Activated CD4-positive, alpha-beta T cell treated with anti-CD3 and anti-CD28 coated beads, Interleukin-2, amount 50 U/mL, for 24 hours (primary cell): ENCODE measurements at regions not wholly inside any gene's neighbourhood (a gene's known extent, or its start where the extent isn't known, plus 50 kb on each side); places are given as distances from the start of the nearest gene placed in this dataset.
"Not testable (repeated sequence)": the region's sequence is repeated elsewhere in the genome, so short reads cannot be mapped to it uniquely, and the experiment has no call there.

Source experiments
- DNase-seq, 2 donors: peaks; one replicate each; pipeline ENCODE4 v3.0.0-alpha.2; 2020; ENCODE audit warnings: low read depth in 1 of 2, low spot score in 1 of 2

- not testable (repeated sequence) for DNase-seq
Observed at GRCh38 chr9:73976424-73976823, 520.7 kb upstream of the RORB start.

DNA sequence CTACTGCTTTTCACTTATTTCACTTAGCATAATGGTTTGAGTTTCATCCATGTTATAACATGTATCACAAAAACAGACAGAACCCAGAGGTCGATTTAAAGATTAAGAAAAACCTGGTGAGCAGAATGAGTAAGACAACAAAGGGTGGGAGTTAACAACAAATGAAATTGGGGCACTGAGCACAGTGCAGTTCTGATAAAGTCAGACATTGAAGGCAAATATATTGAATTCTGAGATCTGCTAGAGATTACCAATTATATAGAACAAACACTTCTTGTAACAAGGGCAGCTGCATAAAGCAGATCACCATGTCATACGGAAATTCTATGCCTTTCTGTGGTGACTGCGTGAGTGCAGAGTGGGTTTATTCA is 517.3 kb upstream of the RORB start:
- DNase-seq: no peak

- no peak for DNase-seq
Observed at GRCh38 chr9:73980754-73981153, 516.4 kb upstream of the RORB start.

- DNase-seq: no peak
Observed at GRCh38 chr9:73981405-73981804, 515.7 kb upstream of the RORB start.

GRCh38 chr9:73995836-73996235 is 501.3 kb upstream of the RORB start:
- no peak for DNase-seq

- DNase-seq: no peak
Observed at GRCh38 chr9:73996844-73997243, 500.3 kb upstream of the RORB start.

GRCh38 chr9:74001382-74001781 is 495.8 kb upstream of the RORB start:
- DNase-seq: no peak

DNA sequence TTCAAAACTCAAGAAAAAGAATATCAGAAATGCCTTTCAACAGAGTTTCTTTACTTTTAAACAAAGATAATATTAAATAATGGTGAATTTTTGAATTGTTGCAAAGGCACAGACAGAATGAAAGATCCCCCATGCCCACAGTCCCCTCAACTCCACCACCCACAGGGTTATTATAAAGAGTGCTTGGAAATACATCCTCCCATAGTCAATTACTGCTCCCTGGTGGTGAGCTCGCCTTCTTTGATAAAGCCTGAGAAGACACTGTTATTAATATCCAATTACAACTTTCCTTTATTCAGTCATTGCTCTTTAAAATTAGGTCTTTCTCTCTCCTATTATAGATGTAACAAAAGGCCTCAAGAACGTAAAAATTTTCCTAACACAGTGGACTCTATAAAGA is 490.2 kb upstream of the RORB start:
- DNase-seq: no peak

DNA sequence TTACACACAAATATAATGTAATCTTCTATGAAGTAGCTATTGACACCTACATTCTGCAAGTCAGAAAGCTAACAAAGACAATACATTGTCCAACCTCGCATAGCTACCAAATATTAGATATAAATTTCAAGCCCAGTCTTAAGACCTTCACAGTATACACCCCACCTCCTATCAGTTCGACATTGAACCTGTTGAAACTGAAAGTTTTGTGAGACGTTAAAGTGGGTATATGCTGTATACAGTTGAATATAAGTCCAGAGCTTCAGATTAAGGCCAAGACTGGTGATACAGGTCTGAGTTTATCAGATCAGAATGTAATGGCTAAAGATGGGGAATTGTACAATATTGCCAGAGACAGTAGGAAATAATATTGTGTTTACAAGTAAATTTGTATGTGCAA is 489.3 kb upstream of the RORB start:
- DNase-seq: no peak

- DNase-seq: no peak
Observed at GRCh38 chr9:74016004-74016403, 481.1 kb upstream of the RORB start.

GRCh38 chr9:74025402-74025925 is 471.7 kb upstream of the RORB start:
- no peak for DNase-seq

GRCh38 chr9:74032421-74032820 is 464.7 kb upstream of the RORB start:
- no peak for DNase-seq

DNA sequence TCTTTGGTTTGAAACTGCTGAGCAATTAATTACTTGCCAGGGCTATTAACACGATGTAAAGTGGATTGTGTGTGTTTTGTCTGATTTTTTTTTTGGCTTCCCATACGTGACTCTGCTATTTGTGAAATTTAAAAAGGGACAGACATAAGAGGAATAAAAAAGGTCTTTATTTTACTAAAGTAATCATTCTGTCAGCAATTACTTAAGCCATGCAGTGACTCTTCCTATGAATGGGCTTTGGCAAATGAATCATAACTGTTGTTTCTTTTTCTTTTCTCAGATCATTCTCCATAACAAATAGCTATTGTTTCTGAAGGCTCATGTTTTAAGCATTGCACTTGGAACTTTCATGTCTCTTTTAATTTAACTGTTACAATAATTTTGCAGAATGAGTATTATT is 461.3 kb upstream of the RORB start:
- DNase-seq: no peak

DNA sequence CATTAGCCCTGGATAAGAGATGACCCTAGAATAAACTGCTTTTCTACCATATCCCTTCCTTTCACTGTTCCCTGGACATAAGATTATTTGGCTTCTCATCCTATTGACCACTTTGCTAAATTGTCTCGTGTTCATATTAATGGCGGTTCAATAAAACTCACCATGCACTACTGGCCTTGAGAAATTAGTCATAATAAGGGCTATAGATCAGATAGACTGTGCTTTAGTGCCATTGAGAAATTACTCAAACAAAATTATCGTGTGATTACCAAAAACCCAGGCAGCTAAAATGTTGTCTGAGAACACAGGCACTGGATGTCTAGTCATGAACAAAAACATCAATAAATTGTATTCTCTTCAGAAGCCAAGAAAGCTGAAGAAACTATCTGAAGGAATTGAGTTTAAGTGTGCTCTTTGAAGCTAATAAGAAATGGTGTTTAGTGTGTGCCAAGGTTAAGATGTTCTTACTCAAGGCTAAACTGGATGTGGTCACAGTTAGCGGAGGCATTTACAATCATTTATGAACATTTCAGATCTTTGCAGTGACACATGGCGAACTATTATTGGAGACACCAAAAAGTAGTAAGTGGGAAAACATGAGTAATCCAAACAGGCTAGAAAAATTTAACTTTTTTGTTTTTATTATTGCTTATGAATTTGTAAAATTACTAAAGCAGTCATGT is 460.4 kb upstream of the RORB start:
- DNase-seq: no peak

DNA sequence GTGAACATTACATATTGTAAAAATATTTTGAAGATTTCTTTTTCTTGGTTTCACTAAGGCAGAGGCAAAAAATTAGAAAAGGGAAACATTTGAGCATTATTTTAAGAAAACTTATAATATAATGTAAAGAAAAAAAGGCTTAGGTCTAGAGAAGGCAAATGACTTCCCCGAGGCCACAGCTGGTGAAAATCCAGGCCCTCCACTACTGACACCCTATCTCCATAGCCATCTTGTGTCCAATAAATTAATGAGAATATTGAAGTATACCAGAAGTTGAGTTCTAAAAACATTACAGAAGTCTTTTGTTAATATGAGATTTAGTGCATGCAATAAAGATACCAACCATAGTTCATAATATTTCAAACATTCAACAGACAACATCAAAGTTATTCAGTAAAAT is 459.9 kb upstream of the RORB start:
- DNase-seq: no peak

- DNase-seq: no peak
Observed at GRCh38 chr9:74041588-74041987, 455.5 kb upstream of the RORB start.

GRCh38 chr9:74044844-74045243 is 452.3 kb upstream of the RORB start:
- no peak for DNase-seq

GRCh38 chr9:74056023-74056422 is 441.1 kb upstream of the RORB start:
- no peak for DNase-seq

DNA sequence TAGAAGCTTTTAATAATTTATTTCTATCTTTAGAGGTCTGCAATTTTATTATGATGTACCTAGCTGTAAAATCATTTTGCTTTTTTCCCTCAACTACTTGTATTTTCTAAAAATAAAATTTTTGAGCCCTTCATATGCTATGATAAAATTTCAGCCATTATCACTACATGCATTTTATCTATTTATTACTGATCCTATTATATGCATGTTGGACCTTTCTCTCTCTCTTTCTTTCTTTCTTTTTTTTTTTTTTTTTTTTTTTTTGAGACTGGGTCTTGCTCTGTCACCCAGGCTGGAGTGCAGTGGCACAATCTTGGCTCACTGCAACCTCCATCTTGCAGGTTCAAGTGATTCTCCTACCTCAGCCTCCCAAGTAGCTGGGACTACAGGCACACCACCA is 440.1 kb upstream of the RORB start:
- DNase-seq: not testable (repeated sequence)

DNA sequence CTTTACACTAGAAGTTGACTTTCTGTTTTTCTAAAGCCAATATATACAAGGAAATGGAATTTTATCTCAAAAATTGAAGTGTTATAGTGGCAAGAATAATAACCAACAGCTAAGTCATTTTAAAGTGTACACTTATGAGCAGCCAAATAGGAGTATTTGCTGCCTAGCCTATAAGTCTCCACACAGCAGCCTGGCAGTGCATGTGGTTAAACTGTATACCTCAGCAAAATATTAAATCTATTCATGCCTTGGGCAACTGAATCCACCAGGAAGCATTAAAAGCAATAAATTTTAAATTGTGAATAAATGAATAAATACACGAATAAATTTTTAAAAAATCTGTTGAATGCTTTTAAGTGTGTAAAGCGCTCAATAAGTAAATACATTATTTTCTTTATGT is 432.4 kb upstream of the RORB start:
- no peak for DNase-seq

DNA sequence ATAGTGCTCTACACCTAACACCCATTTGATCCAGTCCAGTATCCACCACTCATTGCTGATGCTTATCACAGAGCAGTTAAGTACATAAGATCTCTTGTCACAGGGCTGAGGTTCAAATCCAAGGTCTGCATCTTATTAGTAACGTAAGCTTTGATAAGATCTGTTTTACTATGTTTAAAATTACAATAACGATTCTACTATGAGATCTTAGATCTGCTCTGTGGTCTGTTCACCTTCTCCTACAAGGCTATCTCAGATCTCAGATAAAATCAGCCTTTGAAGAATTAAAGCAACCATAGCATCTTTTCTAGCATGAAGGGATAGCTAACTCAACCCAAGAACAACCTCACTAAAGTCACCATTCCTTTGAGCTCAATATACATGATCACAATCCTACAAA is 431.0 kb upstream of the RORB start:
- no peak for DNase-seq

- no peak for DNase-seq
Observed at GRCh38 chr9:74066605-74067004, 430.5 kb upstream of the RORB start.

DNA sequence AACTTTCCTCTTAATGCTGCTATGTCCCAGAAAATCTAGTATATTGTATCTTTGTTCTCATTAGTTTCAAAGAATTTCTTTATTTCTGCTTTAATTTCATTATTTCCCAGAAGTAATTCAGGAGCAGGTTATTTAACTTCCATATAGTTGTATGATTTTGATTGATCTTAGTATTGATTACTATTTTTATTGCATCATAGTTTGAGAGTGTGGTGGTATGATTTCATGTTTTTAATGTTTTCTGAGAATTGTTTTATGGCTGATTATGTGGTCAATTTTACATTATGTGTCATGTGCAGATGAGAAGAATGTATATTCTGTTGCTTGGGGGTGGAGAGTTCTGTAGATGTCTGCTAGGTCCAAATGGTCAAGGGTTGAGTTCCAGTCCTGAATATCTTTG is 425.6 kb upstream of the RORB start:
- no peak for DNase-seq

- DNase-seq: no peak
Observed at GRCh38 chr9:74073897-74074296, 423.2 kb upstream of the RORB start.
